GM19043 (cell line): ENCODE measurements at regions not wholly inside any gene's neighbourhood (a gene's known extent, or its start where the extent isn't known, plus 50 kb on each side); places are given as distances from the start of the nearest gene placed in this dataset.

Experiments
- ATAC-seq: cut with Tn5 transposase; IDR thresholded peaks from one replicate; pipeline ENCODE4 v1.9.1; 2021; ENCODE audit warnings: low read depth; ENCODE audit not compliant: unreplicated experiment

DNA sequence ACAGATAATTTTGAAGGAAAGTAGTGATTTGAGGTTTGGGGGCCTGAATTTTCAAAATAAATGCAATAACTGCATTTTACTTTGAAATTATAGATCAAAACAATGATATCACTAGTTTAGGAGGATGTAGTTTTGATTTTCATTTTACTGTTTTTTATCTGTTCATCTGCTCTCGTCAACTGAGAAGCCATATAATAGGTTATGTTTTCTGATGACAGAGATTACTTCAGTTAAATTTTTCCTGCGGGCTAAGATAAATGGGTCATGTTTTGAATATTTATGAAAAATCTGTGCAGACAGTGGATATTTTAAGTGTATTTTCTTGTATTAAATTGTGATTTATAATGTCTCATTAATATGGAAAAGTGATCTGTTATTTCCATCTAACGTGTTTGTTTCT lies 573.4 kb downstream of the CPS1 start:
- ATAC-seq: no peak

DNA sequence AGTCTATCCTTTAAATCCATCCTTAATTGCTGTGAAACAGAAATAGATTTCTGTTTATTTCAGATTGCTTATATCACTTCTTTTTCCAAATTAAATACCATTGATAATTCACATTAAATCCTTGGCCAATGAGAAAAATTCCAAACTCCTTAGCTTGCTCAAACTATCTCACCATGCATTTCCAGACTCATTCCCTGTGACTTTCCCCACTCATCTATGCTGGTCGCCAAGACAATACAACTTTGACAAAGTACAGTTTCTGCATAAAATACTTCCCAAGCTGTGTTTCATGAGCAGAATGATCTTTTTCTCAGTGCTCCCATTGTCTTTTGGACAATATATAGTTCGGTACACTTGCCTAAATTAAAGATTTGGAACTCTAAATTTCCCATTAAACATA lies 575.6 kb downstream of the CPS1 start:
- ATAC-seq: no peak

GRCh38 chr2:211132573-211132972 lies 576.2 kb downstream of the CPS1 start:
- no peak for ATAC-seq

GRCh38 chr2:211133766-211134165 lies 577.4 kb downstream of the CPS1 start:
- no peak for ATAC-seq

DNA sequence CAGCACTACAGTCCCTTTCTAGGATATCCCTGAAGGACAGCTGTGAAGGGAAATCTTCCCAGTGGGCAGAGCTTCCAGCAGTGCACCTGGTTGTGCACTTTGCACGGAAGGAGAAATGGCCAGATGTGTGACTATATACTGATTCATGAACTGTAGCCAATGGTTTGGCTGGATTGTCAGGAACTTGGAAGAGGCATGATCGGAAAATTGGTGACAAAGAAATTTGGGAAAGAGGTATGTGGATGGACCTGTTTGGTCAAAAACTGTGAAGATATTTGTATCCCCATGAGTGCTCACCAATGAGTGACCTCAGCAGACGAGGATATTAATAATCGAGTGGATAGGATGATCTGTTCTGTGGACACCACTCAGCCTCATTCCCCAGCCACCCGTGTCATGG lies 582.2 kb downstream of the CPS1 start:
- ATAC-seq: no peak

DNA sequence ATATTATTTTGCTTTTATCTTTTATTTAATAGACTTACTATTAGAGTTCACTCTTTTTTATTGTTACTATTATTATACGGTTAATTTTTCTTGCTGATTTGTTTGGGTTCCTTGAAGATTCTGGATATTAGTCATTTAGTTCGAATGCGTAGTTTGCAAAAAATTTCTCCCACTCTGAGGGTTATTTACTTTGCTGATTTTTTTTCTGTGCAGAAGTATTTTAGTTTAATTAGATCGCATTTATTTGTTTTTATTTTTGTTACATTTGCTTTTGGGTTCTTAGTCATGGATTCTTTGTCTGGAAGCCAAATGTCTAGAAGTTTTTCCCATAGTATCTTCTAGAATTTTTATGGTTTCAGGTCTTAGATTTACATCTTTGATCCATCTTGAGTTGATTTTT lies 585.2 kb downstream of the CPS1 start:
- no peak for ATAC-seq

- no peak for ATAC-seq
These were observed 587.7 kb downstream of the CPS1 start for GRCh38 chr2:211144078-211144477.

- no peak for ATAC-seq
These were observed 588.7 kb downstream of the CPS1 start for GRCh38 chr2:211144974-211145665.

DNA sequence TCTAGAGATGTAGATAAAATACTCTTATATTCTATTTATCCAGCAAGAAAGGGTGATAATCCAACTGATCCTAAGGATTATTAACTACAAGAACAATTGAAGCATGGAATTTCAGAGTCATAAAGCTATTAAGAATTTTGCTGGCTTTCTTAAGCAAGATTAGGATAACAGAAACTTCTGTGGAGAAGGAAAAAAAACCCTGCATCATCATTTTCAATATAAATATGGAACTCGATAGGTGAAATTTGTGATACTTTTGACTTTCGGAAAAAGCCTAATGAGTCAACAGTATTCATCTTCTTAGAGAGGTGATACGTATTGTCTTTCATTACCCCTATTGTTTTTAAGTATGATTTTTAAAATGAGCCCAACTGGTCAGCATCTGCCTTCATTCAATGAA lies 593.3 kb downstream of the CPS1 start:
- no peak for ATAC-seq

GRCh38 chr2:211157211-211157610 lies 600.8 kb downstream of the CPS1 start:
- no peak for ATAC-seq

DNA sequence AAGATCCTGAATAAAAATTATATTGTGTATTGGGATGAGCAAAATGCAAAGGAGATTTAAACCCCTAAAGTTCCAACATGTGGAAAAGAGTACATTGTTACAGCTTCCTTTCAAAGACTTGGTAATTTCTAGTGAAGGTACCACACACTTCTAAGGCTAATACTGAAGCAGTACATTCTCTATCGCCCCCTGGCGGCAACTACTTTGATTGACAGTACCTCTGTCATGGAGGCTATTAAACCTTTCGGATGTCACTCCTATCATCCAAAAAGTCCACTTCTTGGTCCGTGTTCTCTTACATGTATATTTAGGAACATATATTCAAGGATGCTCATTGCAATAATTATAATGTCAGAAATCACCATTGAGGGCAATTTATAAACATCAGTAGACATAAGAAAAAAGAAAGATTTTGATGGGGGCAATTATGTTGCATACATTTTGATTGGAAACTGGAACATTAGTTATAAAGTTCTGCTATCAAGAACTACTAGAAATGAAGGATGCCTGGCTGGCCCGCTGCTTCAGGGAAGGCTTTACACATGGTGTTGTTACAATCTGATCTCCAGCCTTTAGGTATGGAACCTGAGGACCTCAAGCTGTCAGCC lies 601.6 kb downstream of the CPS1 start:
- peak; percentile 98 for ATAC-seq

DNA sequence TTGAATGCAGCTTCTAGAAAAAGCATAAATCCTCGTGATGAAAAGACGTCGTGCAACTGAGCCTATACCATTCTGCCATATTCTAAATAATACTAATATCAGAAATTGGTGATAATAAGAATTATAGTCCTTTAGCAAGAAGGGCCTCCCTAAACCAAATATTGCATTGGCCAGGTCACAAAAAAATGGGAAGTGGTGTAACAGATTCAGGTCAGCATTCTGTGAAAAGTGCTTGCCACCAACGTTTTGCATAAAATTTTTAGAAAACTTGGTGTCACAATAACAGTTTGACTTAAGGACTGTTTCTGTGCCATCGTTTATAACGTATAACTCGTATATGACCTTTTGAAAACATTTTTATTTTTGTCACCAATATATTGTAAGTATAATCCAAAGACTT lies 603.6 kb downstream of the CPS1 start:
- no peak for ATAC-seq

- no peak for ATAC-seq
These were observed 604.8 kb downstream of the CPS1 start for GRCh38 chr2:211161236-211161635.

GRCh38 chr2:211162911-211163310 lies 606.5 kb downstream of the CPS1 start:
- no peak for ATAC-seq

GRCh38 chr2:211170843-211171242 lies 614.4 kb downstream of the CPS1 start:
- no peak for ATAC-seq

GRCh38 chr2:211174021-211174420 lies 617.6 kb downstream of the CPS1 start:
- no peak for ATAC-seq

- no peak for ATAC-seq
These were observed 618.2 kb downstream of the CPS1 start for GRCh38 chr2:211174631-211175030.

DNA sequence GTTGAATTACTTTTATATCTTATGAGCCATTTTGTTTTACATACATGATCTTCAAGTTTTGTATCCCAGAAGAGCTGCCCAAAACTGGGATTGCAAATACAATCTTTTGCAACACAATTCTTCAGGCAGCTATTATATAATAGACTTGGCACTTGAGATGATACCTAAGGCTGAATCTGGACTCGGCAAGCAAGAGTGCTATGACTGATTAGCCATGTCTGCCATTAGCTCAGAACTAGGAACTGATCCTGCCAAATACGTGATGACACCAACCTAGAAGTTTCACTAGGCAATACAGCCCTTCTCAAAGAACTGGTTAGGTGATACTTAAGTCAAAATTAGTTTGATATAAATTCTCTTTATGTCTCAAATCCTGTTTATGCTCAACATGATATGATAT lies 619.6 kb downstream of the CPS1 start:
- ATAC-seq: no peak

- ATAC-seq: no peak
These were observed 620.2 kb downstream of the CPS1 start for GRCh38 chr2:211176514-211177141.

- no peak for ATAC-seq
These were observed 625.2 kb downstream of the CPS1 start for GRCh38 chr2:211181626-211182025.

- no peak for ATAC-seq
These were observed 631.2 kb downstream of the CPS1 start for GRCh38 chr2:211187602-211188001.

- no peak for ATAC-seq
These were observed 647.6 kb downstream of the CPS1 start for GRCh38 chr2:211203986-211204385.
